Body of pancreas (tissue), 4 donors: ENCODE measurements at regions not wholly inside any gene's neighbourhood (a gene's known extent, or its start where the extent isn't known, plus 50 kb on each side); places are given as distances from the start of the nearest gene placed in this dataset.

Experiments
- ATAC-seq: fragments of 150-250 bp; one replicate; pipeline ENCODE4 v1.9.1; 2016
- DNase-seq, 4 donors: peaks; one replicate each; pipeline ENCODE4 v3.0.0-alpha.2; 2019
- H3K27ac ChIP-seq, 4 donors: fragments of 200-600 bp; sonication (generic); 1 replicate in 3 of 4; 2 replicates in 1 of 4; pipeline versions ENCODE4 v1.5.1 to v1.6.1; 2016 to 2019; ENCODE audit warnings: mild to moderate bottlenecking in 1 of 4, mixed read lengths in 1 of 4, moderate library complexity in 1 of 4
- H3K27me3 ChIP-seq, 2 donors: fragments of 200-600 bp; sonication (generic); one replicate each; pipeline ENCODE4 v1.6.0; 2016; ENCODE audit warnings: mild to moderate bottlenecking in 1 of 2
- H3K36me3 ChIP-seq, 2 donors: fragments of 200-600 bp; sonication (generic); replicated peaks in 1 of 2; 2 replicates each; pipeline ENCODE4 v1.5.1; 2016; ENCODE audit warnings: low read depth in 2 of 2; ENCODE audit not compliant: insufficient read depth in 1 of 2
- H3K4me1 ChIP-seq: fragments of 200-600 bp; sonication (generic); one replicate; pipeline ENCODE4 v1.6.0; 2016
- H3K4me3 ChIP-seq, 2 donors: fragments of 200-600 bp; sonication (generic); 1 replicate in 1 of 2; 2 replicates in 1 of 2; pipeline ENCODE4 v1.5.1; 2016 to 2019
- H3K9me3 ChIP-seq, 3 donors: fragments of 200-600 bp; sonication (generic); 1 replicate in 2 of 3; 2 replicates in 1 of 3; pipeline ENCODE4 v1.5.1; 2016
- POLR2A ChIP-seq, 3 donors: fragments of 450-650 bp; IDR thresholded peaks; one replicate each; pipeline ENCODE4 v1.6.1; 2016; ENCODE audit warnings: antibody characterized with exemption in 3 of 3, mild to moderate bottlenecking in 2 of 3
- WGBS, 2 donors: methylation state at CpG; one replicate each; pipeline ENCODE4 v1.1.5; 2017; 5-methylcytosine and 5-hydroxymethylcytosine counted together
- intact Hi-C: fragments of 100-400 bp; cut with DNase I; formaldehyde crosslinking; loops from one replicate; pipeline ENCODE4 v1.15.1; 2023
- TF ChIP-seq, protein P1 (sequence below), 7 experiments: fragments of 450-650 bp in 4 of 7; fragments of 200-600 bp in 3 of 7; sonication (generic) in 3 of 7; IDR thresholded peaks; one replicate each; pipeline ENCODE4 v1.5.1; 2016 to 2019; ENCODE audit warnings: antibody characterized with exemption in 7 of 7

DNA sequence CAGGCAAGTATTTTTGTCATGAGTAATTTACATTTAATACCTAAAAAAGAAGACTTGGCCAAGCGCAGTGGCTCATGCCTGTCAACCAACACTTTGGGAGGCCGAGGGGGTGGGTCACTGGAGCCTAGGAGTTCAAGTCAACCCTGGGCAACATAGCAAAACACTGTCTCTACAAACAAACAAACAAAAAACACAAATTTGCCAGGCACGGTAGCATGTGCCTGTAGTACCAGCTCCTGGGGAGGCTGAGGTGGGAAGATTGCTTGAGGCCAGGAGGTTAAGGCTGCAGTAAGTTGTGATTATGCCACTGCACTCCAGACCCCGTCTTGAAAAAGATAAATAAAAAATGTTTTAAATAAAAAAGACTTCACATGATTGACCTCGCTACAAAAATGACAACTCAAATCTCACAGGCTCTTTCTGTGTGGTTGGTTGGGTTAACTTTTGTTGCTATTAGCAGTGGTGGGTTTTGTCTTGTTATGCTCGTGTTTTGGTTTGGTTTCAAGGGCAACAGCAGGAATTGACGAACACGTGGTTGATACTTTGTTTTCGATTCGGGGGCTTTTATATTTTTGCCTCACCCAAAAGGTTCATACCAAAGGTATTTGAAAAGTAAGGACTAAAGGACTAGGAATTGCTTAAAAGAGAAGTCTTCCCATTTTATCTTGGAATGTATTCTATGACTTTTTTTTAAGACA, 227.2 kb upstream of the MKLN1 start:
- ATAC-seq (no peak), DNase-seq (no peak)
- H3K27me3 ChIP-seq = no peaks in the 10 kb centered on the region
- no peak overlapping the region for H3K4me3 ChIP-seq
- TF ChIP-seq POLR2A (IDR thresholded peaks at IDR 0.05) = no peak
- TF ChIP-seq, protein P1, sequence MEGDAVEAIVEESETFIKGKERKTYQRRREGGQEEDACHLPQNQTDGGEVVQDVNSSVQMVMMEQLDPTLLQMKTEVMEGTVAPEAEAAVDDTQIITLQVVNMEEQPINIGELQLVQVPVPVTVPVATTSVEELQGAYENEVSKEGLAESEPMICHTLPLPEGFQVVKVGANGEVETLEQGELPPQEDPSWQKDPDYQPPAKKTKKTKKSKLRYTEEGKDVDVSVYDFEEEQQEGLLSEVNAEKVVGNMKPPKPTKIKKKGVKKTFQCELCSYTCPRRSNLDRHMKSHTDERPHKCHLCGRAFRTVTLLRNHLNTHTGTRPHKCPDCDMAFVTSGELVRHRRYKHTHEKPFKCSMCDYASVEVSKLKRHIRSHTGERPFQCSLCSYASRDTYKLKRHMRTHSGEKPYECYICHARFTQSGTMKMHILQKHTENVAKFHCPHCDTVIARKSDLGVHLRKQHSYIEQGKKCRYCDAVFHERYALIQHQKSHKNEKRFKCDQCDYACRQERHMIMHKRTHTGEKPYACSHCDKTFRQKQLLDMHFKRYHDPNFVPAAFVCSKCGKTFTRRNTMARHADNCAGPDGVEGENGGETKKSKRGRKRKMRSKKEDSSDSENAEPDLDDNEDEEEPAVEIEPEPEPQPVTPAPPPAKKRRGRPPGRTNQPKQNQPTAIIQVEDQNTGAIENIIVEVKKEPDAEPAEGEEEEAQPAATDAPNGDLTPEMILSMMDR (IDR thresholded peaks at IDR 0.05) = no peak
- WGBS, 2 donors = 66 to 77% methylated on average over 10 of the region's 10 CpGs
- no peak overlapping the region for H3K27ac ChIP-seq
- intact Hi-C loops = no loop called here
- no peaks in the 10 kb centered on the region for H3K9me3 ChIP-seq
- H3K36me3 ChIP-seq = no peaks in the 10 kb centered on the region
- peaks cover 65% of the 10 kb centered on the region for H3K4me1 ChIP-seq

DNA sequence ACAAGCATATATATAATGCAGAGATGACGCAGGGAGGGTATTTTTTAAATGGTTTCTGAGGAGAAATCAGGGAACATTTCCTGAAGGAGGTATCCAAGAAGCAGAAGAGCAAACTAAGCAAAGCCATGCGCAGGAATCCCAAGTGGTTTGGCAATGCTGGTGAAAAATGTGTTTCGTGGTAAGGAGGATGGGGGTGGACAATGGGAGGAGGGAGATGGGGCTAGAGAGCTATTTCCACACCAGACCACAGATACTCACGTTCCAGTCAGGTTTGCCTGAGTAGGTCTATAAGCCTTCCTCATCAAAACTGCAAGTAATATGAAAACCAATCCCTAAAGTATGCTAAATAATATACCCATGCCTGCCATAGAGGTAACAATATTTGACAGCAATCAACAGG, 223.7 kb upstream of the MKLN1 start:
- peak overlapping the region in 1 of 4 donors; percentile 99 for H3K27ac ChIP-seq
- no peak for DNase-seq
- peaks cover 48% of the 10 kb centered on the region for H3K4me1 ChIP-seq
- intact Hi-C loops = no loop called here
- H3K27me3 ChIP-seq = no peaks in the 10 kb centered on the region
- 65 to 66% methylated on average over 4 of the region's 4 CpGs for WGBS, 2 donors
- TF ChIP-seq, protein P1 (IDR thresholded peaks at IDR 0.05) = no peak
- TF ChIP-seq POLR2A (IDR thresholded peaks at IDR 0.05) = no peak
- no peak for ATAC-seq
- no peaks in the 10 kb centered on the region for H3K36me3 ChIP-seq
- H3K4me3 ChIP-seq = no peak overlapping the region
- no peaks in the 10 kb centered on the region for H3K9me3 ChIP-seq

DNA sequence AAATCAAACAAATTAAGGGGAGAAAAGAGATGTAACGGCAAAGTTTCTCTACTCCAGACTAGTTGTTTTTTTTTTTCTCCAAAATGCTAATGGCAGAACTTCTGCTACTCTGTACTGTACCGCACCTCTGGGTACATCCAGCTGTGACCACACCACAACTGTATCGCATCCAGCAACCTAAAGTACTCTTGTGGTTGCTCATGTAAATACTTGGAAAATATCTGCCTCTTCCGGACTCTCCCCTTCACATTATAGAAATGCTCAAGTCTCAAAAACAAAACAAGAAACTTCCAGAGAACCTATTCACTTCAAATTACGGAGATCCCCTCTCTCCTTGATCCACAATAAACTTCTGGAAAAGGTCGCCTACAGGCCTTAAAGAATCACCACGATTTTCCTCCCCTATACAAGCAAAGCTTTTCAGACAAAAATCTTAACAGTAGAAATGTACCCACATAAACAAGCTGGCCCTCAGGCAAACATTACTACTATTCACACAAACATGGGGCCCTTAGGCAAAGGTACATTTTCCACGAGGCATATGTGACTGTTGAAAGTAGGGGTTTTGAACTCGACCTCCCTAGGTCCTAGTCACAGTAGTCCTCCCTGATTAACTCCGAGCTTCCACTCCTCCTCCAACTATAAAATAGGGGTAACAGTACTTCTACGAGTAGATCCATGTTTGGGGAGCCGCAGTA, 222.9 kb upstream of the MKLN1 start:
- Histone ChIP-seq H3K27me3 (no peaks in the 10 kb centered on the region), H3K36me3 (no peaks in the 10 kb centered on the region), H3K9me3 (no peaks in the 10 kb centered on the region), H3K4me1 (peaks cover 47% of the 10 kb centered on the region), H3K4me3 (peak overlapping the region in 1 of 2 donors; percentile 16), H3K27ac (peak overlapping the region in 3 of 4 donors; percentile 99)
- WGBS, 2 donors = 55 to 57% methylated on average over 12 of the region's 12 CpGs
- TF ChIP-seq, protein P1 (IDR thresholded peaks at IDR 0.05) = no peak
- TF ChIP-seq POLR2A (IDR thresholded peaks at IDR 0.05) = no peak
- DNase-seq = no peak
- intact Hi-C loops = no loop called here
- ATAC-seq = no peak

DNA sequence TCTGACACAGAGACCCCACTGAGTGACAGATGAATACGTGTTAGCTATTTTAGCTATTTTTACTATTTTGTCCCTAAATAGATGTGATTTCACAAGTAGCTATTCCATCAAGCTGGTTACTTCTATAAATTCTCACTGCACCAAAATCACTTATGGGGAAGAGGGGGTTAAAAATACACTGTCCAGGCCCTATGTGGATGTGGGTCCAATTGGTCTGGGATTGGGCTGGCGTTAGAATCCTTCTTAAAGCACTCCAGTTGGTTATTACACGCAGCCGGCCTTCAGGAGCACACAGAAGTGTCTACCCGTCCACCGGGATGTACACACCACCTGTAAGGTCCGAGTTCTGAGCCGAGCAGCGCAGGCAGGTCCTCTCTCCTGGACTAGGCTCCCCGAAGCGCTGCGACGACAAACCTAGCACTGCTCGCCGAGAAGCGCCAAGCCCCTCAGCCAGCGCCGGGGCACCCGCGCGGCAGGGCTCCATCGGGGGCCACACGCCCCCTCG, 222.3 kb upstream of the MKLN1 start:
- peak overlapping the region in 1 of 2 donors; percentile 16 for H3K4me3 ChIP-seq
- H3K9me3 ChIP-seq = no peaks in the 10 kb centered on the region
- H3K36me3 ChIP-seq = no peaks in the 10 kb centered on the region
- intact Hi-C loops = no loop called here
- WGBS, 2 donors = 4 to 8% methylated on average over 4 to 17 of the region's 24 CpGs
- TF ChIP-seq, protein P1 (IDR thresholded peaks at IDR 0.05) = no peak
- no peak for TF ChIP-seq POLR2A (IDR thresholded peaks at IDR 0.05)
- peak in 2 of 4 donors; percentile 46 to 47 for DNase-seq
- ATAC-seq = peak; percentile 5
- peaks cover 44% of the 10 kb centered on the region for H3K4me1 ChIP-seq
- H3K27ac ChIP-seq = peak overlapping the region; percentile 97 to 99 (median 99)
- no peaks in the 10 kb centered on the region for H3K27me3 ChIP-seq
